AG09309 (cell line): ENCODE measurements at regions not wholly inside any gene's neighbourhood (a gene's known extent, or its start where the extent isn't known, plus 50 kb on each side); places are given as distances from the start of the nearest gene placed in this dataset.

Source experiments
- DNase-seq: peaks from one replicate; pipeline ENCODE4 v3.0.0-alpha.2; 2010; ENCODE audit warnings: low read depth
- H3K4me3 ChIP-seq: 2 replicates; pipeline ENCODE4 v1.5.1; 2011; ENCODE audit warnings: mild to moderate bottlenecking, low read depth, low read length, moderate library complexity; ENCODE audit not compliant: control insufficient read depth
- TF ChIP-seq, protein P1 (sequence below): IDR thresholded peaks from 2 replicates; pipeline ENCODE4 v1.5.1; 2011; ENCODE audit warnings: mild to moderate bottlenecking, low read depth, low read length, inconsistent platforms; ENCODE audit not compliant: insufficient read depth, control insufficient read depth; ENCODE audit errors: missing control alignments

DNA sequence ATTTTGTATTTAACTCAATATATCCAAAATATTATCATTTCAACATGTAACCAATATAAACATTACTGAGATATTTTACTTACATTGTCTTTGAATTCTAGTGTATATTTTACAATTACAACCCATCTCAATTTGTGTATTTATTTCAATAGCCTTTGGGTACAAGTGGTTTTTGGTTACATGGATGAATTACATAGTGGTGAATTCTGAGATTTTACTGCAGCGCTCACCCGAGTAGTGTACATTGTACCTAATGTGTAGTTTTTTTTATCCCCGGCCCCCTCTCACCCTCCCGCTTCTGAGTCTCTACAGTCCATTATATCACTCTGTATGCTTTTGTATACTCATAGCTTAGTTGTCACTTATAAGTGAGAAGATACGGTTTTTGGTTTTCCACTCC is 117.0 kb upstream of the GALNT2 start:
- TF ChIP-seq, protein P1, sequence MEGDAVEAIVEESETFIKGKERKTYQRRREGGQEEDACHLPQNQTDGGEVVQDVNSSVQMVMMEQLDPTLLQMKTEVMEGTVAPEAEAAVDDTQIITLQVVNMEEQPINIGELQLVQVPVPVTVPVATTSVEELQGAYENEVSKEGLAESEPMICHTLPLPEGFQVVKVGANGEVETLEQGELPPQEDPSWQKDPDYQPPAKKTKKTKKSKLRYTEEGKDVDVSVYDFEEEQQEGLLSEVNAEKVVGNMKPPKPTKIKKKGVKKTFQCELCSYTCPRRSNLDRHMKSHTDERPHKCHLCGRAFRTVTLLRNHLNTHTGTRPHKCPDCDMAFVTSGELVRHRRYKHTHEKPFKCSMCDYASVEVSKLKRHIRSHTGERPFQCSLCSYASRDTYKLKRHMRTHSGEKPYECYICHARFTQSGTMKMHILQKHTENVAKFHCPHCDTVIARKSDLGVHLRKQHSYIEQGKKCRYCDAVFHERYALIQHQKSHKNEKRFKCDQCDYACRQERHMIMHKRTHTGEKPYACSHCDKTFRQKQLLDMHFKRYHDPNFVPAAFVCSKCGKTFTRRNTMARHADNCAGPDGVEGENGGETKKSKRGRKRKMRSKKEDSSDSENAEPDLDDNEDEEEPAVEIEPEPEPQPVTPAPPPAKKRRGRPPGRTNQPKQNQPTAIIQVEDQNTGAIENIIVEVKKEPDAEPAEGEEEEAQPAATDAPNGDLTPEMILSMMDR = no peak
- H3K4me3 ChIP-seq = no peak overlapping the region
- no peak for DNase-seq

DNA sequence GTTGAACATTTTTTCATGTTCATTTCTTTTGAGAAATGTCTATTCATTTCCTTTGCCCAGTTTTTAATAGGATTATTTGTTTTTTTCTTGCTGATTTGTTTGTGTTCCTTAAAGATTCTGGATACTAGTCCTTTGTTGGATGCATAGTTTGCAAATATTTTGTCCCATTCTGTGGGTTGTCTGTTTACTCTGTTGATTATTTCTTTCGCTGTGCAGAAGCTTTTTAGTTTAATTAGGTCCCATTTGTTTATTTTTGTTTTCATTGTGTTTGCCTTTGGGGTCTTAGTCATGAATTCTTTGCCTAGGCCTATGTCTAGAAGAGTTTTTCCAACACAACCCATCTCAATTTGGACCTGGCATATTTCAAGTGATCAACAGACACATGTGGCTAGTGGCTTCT is 116.1 kb upstream of the GALNT2 start:
- no peak overlapping the region for H3K4me3 ChIP-seq
- TF ChIP-seq, protein P1 = no peak
- no peak for DNase-seq

DNA sequence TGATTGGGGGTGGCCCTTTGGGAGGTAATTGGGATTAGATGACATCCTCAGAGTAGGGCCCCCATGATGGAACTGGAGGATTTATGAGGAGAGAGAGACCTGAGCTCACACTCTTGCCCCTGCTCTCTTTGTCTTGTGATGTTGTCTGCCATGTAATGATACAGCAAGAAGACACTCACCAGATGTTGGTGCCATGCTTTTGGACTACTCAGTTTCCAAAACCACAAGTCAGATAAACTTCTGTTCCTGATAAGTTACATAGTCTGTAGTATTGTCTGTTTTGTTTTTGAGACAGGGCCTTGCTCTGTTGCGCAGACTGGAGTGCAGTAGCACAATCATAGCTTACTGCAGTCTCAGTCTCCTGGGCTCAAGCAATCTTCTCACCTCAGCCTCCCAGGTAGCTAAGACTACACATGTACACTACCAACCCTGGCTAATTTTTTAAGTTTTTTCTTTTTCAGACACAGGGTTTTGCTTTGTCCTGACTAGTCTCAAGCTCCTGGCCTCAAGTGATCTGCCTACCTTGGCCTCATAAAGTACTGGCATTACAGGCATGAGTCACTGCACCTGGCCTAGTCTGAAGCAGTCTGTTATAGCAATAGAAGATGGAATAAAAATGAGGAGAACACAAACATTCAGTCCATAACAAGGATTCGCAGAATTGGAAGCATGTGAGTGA is 115.0 kb upstream of the GALNT2 start:
- DNase-seq = no peak
- TF ChIP-seq, protein P1 = no peak

DNA sequence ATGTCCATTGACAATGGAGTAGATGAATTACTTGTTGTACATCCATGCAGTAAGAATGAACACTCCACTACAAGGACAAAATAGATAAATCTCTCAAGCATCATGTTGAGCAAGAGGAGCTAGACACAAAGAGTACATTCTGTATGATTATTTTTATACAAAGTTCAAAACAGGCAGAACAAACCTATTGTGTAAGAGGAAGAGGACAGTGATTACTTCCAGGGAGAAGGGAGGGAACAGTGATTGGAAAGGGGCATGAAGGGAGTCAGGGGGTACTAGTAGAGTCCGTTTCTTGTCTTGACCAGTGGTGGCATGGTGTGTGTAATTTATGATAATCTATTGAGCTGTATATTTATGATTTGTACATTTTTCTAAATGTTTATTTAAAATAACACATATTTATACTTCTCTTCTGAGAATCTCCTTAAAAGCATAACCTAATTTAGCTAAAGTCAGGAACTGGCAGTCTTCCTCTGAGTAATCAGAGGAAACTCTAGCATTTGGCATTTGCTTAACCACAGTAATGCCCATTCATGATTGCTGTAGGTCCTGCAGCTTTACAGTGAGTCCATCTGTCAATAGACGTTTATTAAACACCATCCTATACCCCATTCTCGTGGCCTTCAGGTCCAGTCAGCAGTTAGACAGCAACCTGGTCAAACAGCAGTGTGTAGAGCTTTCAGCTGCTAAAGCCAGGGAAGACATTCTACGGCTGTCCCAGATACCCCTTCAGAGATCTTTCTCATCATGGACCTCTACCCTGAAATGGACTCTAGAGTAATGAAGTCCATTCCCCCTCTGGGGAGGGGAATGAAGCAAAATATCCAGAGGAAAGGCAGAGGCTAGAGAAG is 114.1 kb upstream of the GALNT2 start:
- TF ChIP-seq, protein P1 = no peak
- no peak for DNase-seq
- H3K4me3 ChIP-seq = no peak overlapping the region

More for the DNA sequence above, 115.0 kb upstream of the GALNT2 start:
- H3K4me3 ChIP-seq = no peak overlapping the region

DNA sequence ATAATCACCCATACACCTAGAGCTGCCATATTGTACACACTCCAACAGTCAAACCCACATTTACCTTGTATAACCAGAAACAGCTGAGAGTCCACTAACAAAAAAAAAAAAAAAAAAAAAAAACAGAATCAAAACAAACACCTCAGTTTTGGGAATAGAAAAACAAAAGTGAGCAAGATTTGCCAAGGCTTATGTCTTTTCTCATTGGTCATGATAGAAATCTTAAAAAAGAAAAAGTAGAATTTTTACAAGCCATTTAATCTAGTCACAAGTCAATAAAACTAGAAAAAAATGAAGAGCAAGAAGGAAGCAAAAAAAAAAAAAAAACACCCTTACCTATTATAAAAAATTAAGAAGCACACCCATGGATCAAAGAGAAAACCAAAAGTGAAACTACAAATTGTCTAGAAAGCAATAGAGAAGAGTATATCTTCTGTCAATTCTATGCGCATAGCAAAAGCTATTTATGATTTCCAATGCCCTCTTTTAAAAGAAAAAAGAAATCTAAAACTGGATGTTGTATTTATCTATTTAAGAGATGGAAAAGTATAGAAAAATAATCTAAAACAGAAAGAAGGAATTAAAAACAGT is 113.2 kb upstream of the GALNT2 start:
- H3K4me3 ChIP-seq = no peak overlapping the region
- TF ChIP-seq, protein P1 = no peak
- DNase-seq = no peak

DNA sequence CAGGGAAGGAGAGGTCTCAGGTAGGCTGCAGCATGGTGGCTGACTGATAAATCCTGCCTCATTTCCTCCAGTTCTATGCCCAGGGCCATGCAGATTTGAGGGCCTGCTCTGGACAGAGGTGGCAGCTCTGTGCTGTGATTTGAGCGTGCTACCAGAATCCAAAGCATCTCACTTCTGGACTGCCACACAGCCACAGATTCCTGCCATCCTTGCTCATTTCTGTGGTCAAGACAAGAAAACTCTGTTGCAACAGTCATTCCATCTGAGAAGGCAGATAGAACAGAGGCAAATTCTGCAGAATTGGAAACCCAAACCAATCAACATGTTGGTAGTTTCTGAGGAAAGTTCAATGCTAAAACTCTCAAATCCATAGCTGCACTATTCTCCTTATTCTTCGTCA is 102.8 kb upstream of the GALNT2 start:
- TF ChIP-seq, protein P1 = no peak
- no peak for DNase-seq
- H3K4me3 ChIP-seq = no peak overlapping the region
